PC-9 (cell line): ENCODE measurements at regions not wholly inside any gene's neighbourhood (a gene's known extent, or its start where the extent isn't known, plus 50 kb on each side); places are given as distances from the start of the nearest gene placed in this dataset.

Experiments used
- EZH2 ChIP-seq: fragments of 200-600 bp; sonication (generic); IDR thresholded peaks from 2 replicates; pipeline ENCODE4 v1.8.0; 2017; ENCODE audit warnings: antibody characterized with exemption, low read depth
- TF ChIP-seq, protein P1 (sequence below): fragments of 200-600 bp; sonication (generic); conservative IDR thresholded peaks from 2 replicates; pipeline ENCODE4 v1.6.1; 2017; ENCODE audit warnings: mixed run types, antibody characterized with exemption, mild to moderate bottlenecking, moderate library complexity

- TF ChIP-seq, protein P1, sequence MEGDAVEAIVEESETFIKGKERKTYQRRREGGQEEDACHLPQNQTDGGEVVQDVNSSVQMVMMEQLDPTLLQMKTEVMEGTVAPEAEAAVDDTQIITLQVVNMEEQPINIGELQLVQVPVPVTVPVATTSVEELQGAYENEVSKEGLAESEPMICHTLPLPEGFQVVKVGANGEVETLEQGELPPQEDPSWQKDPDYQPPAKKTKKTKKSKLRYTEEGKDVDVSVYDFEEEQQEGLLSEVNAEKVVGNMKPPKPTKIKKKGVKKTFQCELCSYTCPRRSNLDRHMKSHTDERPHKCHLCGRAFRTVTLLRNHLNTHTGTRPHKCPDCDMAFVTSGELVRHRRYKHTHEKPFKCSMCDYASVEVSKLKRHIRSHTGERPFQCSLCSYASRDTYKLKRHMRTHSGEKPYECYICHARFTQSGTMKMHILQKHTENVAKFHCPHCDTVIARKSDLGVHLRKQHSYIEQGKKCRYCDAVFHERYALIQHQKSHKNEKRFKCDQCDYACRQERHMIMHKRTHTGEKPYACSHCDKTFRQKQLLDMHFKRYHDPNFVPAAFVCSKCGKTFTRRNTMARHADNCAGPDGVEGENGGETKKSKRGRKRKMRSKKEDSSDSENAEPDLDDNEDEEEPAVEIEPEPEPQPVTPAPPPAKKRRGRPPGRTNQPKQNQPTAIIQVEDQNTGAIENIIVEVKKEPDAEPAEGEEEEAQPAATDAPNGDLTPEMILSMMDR: no peak
- no peak for TF ChIP-seq EZH2
Observed at GRCh38 chr20:7712661-7713060, 227.6 kb downstream of the HAO1 start.
